ENCODE measurements at regions not wholly inside any gene's neighbourhood (a gene's known extent, or its start where the extent isn't known, plus 50 kb on each side); places are given as distances from the start of the nearest gene placed in this dataset.
"Not testable (repeated sequence)": the region's sequence is repeated elsewhere in the genome, so short reads cannot be mapped to it uniquely, and the experiment has no call there.

DNA sequence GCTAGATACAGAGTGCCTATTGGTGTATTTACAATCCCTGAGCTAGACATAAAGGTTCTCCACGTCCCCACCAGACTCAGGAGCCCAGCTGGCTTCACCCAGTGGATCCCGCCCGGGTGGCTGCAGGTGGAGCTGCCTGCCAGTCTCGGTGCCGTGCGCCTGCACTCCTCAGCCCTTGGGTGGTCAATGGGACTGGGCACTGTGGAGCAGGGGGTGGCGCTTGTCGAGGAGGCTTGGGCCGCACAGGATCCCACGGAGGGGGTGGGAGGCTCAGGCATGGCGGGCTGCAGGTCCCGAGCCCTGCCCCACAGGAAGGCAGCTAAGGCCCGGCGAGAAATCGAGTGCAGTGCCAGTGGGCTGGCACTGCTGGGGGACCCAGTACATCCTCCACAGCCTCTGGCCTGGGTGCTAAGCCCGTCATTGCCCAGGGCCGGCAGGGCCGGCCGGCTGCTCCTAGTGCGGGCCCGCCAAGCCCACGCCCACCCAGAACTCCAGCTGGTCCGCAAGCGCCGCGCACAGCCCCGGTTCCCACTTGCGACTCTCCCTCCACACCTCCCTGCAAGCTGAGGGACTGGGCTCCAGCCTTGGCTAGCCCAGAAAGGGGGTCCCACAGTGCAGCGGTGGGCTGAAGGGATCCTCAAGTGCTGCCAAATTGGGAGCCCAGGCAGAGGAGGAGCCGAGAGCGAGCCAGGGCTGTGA, 554.6 kb upstream of the LUZP2 start:
- H3K36me3 ChIP-seq (ENCODE audit: low read depth); H3K27me3 ChIP-seq (replicated peaks; ENCODE audit: insufficient read depth); H3K4me1 ChIP-seq (ENCODE audit: insufficient read depth); DNase-seq; H3K9me2 ChIP-seq (ENCODE audit: insufficient read depth); in situ Hi-C loops (cut with MboI); H3K4me2 ChIP-seq (ENCODE audit: unreplicated experiment); H2AFZ ChIP-seq; H3K27ac ChIP-seq; H4K20me1 ChIP-seq (ENCODE audit: insufficient read depth); H3K4me3 ChIP-seq; H3K9me3 ChIP-seq (ENCODE audit: low read depth); H3K79me2 ChIP-seq (ENCODE audit: insufficient read depth); H3K9ac ChIP-seq; H3F3A ChIP-seq (ENCODE audit: insufficient read depth): not testable (repeated sequence)
- 85 to 90% methylated on average over 21 to 22 of the region's 31 CpGs for WGBS, 2 experiments (ENCODE audit: low coverage in 1 of 2, low lambda C conversion rate in 2 of 2, missing lambda C conversion rate in 2 of 2)

DNA sequence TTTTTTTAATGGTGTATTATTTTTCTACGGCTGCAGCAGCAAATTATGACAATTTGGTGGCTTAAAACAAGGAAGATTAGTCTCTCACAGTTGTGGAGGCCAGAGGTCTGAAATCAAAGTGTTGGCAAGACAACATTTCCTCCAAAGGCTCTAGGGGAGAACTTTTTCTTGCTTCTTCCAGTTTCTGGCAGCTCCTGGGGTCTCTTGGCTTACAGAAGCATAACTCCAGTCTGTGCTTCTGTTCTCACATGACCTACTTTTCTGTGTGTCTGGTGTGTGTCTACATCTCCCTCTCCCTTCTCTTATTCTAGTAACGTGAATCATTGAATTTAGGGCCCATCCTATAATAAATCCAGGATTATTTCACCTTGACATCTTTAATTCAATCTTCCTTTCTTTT, 551.9 kb upstream of the LUZP2 start:
- in situ Hi-C loops (cut with MboI), result no loop called here

DNA sequence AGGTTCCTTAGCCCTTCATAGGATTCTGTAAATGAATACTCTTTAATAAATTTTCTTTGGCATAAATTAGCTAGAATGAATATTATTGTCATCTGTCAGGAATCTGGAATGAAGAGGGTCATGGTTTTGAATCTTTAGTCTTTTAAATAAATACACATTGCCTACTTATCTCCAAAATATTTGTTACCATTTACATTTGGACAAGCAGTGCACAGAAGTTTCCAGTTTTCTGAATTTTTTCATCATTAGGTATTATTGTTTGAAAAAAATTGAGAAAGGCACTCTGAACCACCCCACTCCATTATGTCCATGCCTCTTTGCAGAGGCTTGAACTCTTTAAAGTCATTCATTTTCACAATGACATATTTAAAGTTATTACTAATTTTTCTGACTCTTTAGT, 549.0 kb upstream of the LUZP2 start:
- Histone ChIP-seq H3K4me3 (no peak overlapping the region), H3F3A (ENCODE audit: insufficient read depth) (no peaks in the 10 kb centered on the region), H3K9ac (no peak overlapping the region), H4K20me1 (ENCODE audit: insufficient read depth) (no peaks in the 10 kb centered on the region), H3K27ac (no peak overlapping the region), H3K4me2 (ENCODE audit: unreplicated experiment) (no peak overlapping the region), H3K79me2 (ENCODE audit: insufficient read depth) (no peaks in the 10 kb centered on the region), H3K36me3 (ENCODE audit: low read depth) (no peaks in the 10 kb centered on the region), H3K9me2 (ENCODE audit: insufficient read depth) (no peaks in the 10 kb centered on the region), H3K9me3 (ENCODE audit: low read depth) (no peaks in the 10 kb centered on the region), H3K27me3 (replicated peaks; ENCODE audit: insufficient read depth) (no peaks in the 10 kb centered on the region), H3K4me1 (ENCODE audit: insufficient read depth) (no peaks in the 10 kb centered on the region; the same call in 1 of the 2 replicates), H2AFZ (no peak overlapping the region)
- DNase-seq, result no peak
- in situ Hi-C loops (cut with MboI), result no loop called here
- TF ChIP-seq EZH2phosphoT487 (IDR thresholded peaks at IDR 0.05; ENCODE audit: insufficient read depth, low read depth), result no peak
- TF ChIP-seq EZH2 (IDR thresholded peaks at IDR 0.05; ENCODE audit: insufficient read depth, poor library complexity, severe bottlenecking), result no peak

More for the DNA sequence above, 551.9 kb upstream of the LUZP2 start:
- Histone ChIP-seq H2AFZ (peak overlapping the region; percentile 15; the same call in 1 of the 2 replicates), H4K20me1 (ENCODE audit: insufficient read depth) (no peaks in the 10 kb centered on the region), H3K27me3 (replicated peaks; ENCODE audit: insufficient read depth) (no peaks in the 10 kb centered on the region), H3K9me3 (ENCODE audit: low read depth) (no peaks in the 10 kb centered on the region), H3K9me2 (ENCODE audit: insufficient read depth) (no peaks in the 10 kb centered on the region), H3K79me2 (ENCODE audit: insufficient read depth) (no peaks in the 10 kb centered on the region), H3K36me3 (ENCODE audit: low read depth) (no peaks in the 10 kb centered on the region), H3K4me1 (ENCODE audit: insufficient read depth) (no peaks in the 10 kb centered on the region; the same call in 1 of the 2 replicates), H3K9ac (no peak overlapping the region), H3F3A (ENCODE audit: insufficient read depth) (no peaks in the 10 kb centered on the region), H3K4me2 (ENCODE audit: unreplicated experiment) (no peak overlapping the region), H3K27ac (no peak overlapping the region), H3K4me3 (no peak overlapping the region)
- no peak for TF ChIP-seq EZH2 (IDR thresholded peaks at IDR 0.05; ENCODE audit: insufficient read depth, poor library complexity, severe bottlenecking)
- DNase-seq, result no peak
- 44% methylated on average over 2 of the region's 2 CpGs for WGBS, 2 experiments (ENCODE audit: low coverage in 1 of 2, low lambda C conversion rate in 2 of 2, missing lambda C conversion rate in 2 of 2)

DNA sequence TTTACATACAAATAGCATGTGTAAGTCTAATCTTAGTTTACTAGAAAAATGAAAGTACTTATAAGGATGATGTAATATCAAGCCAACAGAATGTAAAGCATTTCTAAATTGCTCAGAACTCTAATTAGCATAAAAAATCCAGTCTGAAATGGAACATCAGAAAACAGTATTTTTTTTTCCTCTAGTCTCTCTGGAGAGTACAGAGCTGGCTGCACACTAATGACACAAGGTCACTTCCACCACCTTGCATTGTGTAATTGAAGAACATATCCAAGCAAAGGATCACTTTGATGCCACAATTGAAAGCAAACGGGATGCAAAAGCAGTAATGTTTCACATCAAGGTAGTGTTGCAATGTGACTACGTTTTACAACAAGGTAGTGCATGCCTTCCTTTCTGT, 548.0 kb upstream of the LUZP2 start:
- no peak overlapping the region for H3K27ac ChIP-seq
- no peak for TF ChIP-seq EZH2phosphoT487 (IDR thresholded peaks at IDR 0.05; ENCODE audit: insufficient read depth, low read depth)
- no peak for TF ChIP-seq EZH2 (IDR thresholded peaks at IDR 0.05; ENCODE audit: insufficient read depth, poor library complexity, severe bottlenecking)
- H3K79me2 ChIP-seq (ENCODE audit: insufficient read depth), result no peaks in the 10 kb centered on the region
- H2AFZ ChIP-seq, result no peak overlapping the region
- in situ Hi-C loops (cut with MboI), result no loop called here
- no peaks in the 10 kb centered on the region for H3F3A ChIP-seq (ENCODE audit: insufficient read depth)
- H4K20me1 ChIP-seq (ENCODE audit: insufficient read depth), result no peaks in the 10 kb centered on the region
- no peaks in the 10 kb centered on the region for H3K27me3 ChIP-seq (replicated peaks; ENCODE audit: insufficient read depth)
- no peaks in the 10 kb centered on the region; the same call in 1 of the 2 replicates for H3K4me1 ChIP-seq (ENCODE audit: insufficient read depth)
- H3K9ac ChIP-seq, result no peak overlapping the region
- no peak overlapping the region for H3K4me2 ChIP-seq (ENCODE audit: unreplicated experiment)
- no peak for DNase-seq
- WGBS, 2 experiments (ENCODE audit: low coverage in 1 of 2, low lambda C conversion rate in 2 of 2, missing lambda C conversion rate in 2 of 2), result 66 to 79% methylated on average over 2 of the region's 2 CpGs
- no peaks in the 10 kb centered on the region for H3K36me3 ChIP-seq (ENCODE audit: low read depth)
- H3K9me3 ChIP-seq (ENCODE audit: low read depth), result no peaks in the 10 kb centered on the region
- H3K4me3 ChIP-seq, result no peak overlapping the region
- no peaks in the 10 kb centered on the region for H3K9me2 ChIP-seq (ENCODE audit: insufficient read depth)

Measured in GM23248 (cell line).